Fibroblast of lung (primary cell): ENCODE measurements at regions not wholly inside any gene's neighbourhood (a gene's known extent, or its start where the extent isn't known, plus 50 kb on each side); places are given as distances from the start of the nearest gene placed in this dataset.

ENCODE experiments used
- CTCF ChIP-seq, 2 donors: IDR thresholded peaks in 1 of 2; conservative IDR thresholded peaks in 1 of 2; 1 replicate in 1 of 2; 2 replicates in 1 of 2; pipeline ENCODE4 v1.5.1; 2011 to 2012; ENCODE audit warnings: low read length in 2 of 2, control low read depth in 1 of 2, inconsistent platforms in 1 of 2, low read depth in 1 of 2, mild to moderate bottlenecking in 1 of 2
- EZH2 ChIP-seq: IDR thresholded peaks from 2 replicates; pipeline ENCODE4 v1.5.1; 2012; ENCODE audit warnings: low read length, control low read depth, mild to moderate bottlenecking; ENCODE audit errors: missing control alignments

DNA sequence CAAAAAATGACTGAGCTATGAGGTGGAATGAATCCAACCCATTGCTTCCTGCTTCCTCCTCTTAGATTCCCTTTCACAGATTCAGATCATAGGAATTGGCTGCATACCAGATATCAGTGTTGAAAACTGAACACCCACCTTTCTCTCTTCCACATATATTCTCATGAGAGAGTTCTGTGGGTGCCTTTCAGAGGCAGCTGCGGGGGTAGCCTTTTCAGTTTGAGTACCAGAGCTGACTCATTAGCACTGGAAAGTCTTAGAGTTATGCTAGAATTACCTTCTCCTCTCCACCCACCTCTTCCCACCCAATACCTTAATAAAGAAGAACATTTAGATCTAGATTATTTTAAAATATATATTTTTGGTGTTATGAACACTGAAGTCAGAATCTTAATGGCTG is 495.4 kb upstream of the SEL1L start:
- no peak for TF ChIP-seq CTCF (conservative IDR thresholded peaks at IDR 0.05 in 1 of 2, IDR thresholded peaks at IDR 0.05 in 1 of 2; ENCODE audit: low read depth in 1 of 2, low read length in 2 of 2)
- TF ChIP-seq EZH2 = no peak
